Adrenal gland (tissue), 5 donors: ENCODE measurements at regions not wholly inside any gene's neighbourhood (a gene's known extent, or its start where the extent isn't known, plus 50 kb on each side); places are given as distances from the start of the nearest gene placed in this dataset.

Source experiments
- CTCF ChIP-seq, 6 experiments: fragments of 450-650 bp in 4 of 6; fragments of 200-600 bp in 2 of 6; sonication (generic) in 1 of 6; IDR thresholded peaks; 1 replicate in 5 of 6; 2 replicates in 1 of 6; pipeline versions ENCODE4 v1.5.1 to v1.8.0; 2016 to 2021; ENCODE audit warnings: antibody characterized with exemption in 6 of 6, mild to moderate bottlenecking in 2 of 6, moderate library complexity in 1 of 6
- POLR2A ChIP-seq, 2 donors: fragments of 450-650 bp; IDR thresholded peaks; one replicate each; pipeline ENCODE4 v1.6.1; 2017; ENCODE audit warnings: antibody characterized with exemption in 2 of 2, mild to moderate bottlenecking in 2 of 2, moderate library complexity in 1 of 2
- donor health status: DM: no; HTN: no; CAD: no.

DNA sequence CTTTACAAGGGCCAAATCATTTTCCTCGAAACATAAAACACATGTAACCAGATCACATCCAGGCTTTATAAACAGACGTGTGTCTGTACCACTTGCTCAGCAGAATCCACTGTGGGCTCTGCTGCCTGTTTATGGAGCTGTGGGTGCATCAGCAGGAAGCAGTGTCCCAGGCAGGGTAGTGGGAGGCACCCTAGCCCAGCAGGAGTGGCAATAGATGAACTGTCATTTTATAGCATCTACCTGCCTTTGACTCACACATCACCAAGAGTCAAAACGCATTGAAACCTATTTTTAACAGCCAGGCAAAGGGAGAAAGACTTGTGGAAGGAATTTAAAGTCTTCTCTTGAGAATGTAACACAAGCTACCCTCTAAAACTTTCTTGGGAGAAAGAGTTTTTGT, 169.1 kb upstream of the TENM3 start:
- no peak for TF ChIP-seq POLR2A (IDR thresholded peaks at IDR 0.05)
- TF ChIP-seq CTCF (IDR thresholded peaks at IDR 0.05): no peak
